PC-3 (cell line): ENCODE measurements at regions not wholly inside any gene's neighbourhood (a gene's known extent, or its start where the extent isn't known, plus 50 kb on each side); places are given as distances from the start of the nearest gene placed in this dataset.

Experiments
- ATAC-seq: fragments of 200-7000 bp; cut with Tn5 transposase; 2 replicates; pipeline ENCODE4 v1.9.1; 2020; ENCODE audit warnings: mild to moderate bottlenecking, moderate library complexity
- BruUV-seq: library from RNA; stranded (reverse); fragments of 400-500 nt; replicated peaks from 2 replicates; lab custom pipeline; 2021; lab: Mats Ljungman, UMichigan
- CTCF ChIA-PET: fragments of 300-600 bp; sonication (Branson Sonifier 250); formaldehyde crosslinking; loops from one replicate; lab custom pipeline; 2022; ENCODE audit warnings: antibody characterized with exemption; lab: Charles Lee
- POLR2A ChIA-PET: fragments of 300-600 bp; sonication (Branson Sonifier 250); formaldehyde crosslinking; loops from one replicate; lab custom pipeline; 2022; ENCODE audit warnings: antibody characterized with exemption; ENCODE audit not compliant: unreplicated experiment; lab: Charles Lee
- DNase-seq: peaks from one replicate; pipeline ENCODE4 v3.0.0-alpha.2; 2015
- H2AFZ ChIP-seq: fragments of 300-600 bp; sonication (generic); 2 replicates; pipeline ENCODE4 v1.6.0; 2016; ENCODE audit warnings: antibody characterized with exemption, low read length
- H3F3A ChIP-seq: fragments of 300-600 bp; sonication (generic); one replicate; pipeline ENCODE4 v1.6.0; 2017; ENCODE audit warnings: antibody characterized with exemption, low read length, control low read depth, mild to moderate bottlenecking; ENCODE audit not compliant: unreplicated experiment
- H3K27ac ChIP-seq: fragments of 300-600 bp; sonication (generic); 2 replicates; pipeline ENCODE4 v1.5.1; 2016; ENCODE audit warnings: mild to moderate bottlenecking, low read length
- H3K27me3 ChIP-seq: fragments of 300-600 bp; sonication (generic); 2 replicates; pipeline ENCODE4 v1.6.1; 2016; ENCODE audit warnings: low read length, mixed read lengths
- H3K36me3 ChIP-seq: fragments of 300-600 bp; sonication (generic); 2 replicates; pipeline ENCODE4 v1.6.1; 2016; ENCODE audit warnings: low read depth, mixed run types, low read length, mixed read lengths
- H3K4me1 ChIP-seq: fragments of 300-600 bp; sonication (generic); 2 replicates; pipeline ENCODE4 v1.5.1; 2016; ENCODE audit warnings: low read length; ENCODE audit not compliant: insufficient read depth
- H3K4me2 ChIP-seq: fragments of 300-600 bp; sonication (generic); 2 replicates; pipeline ENCODE4 v1.6.0; 2016; ENCODE audit warnings: low read length
- H3K4me3 ChIP-seq: fragments of 300-600 bp; sonication (generic); 2 replicates; pipeline ENCODE4 v1.5.1; 2016; ENCODE audit warnings: mild to moderate bottlenecking, low read length, mixed read lengths
- H3K79me2 ChIP-seq: fragments of 300-600 bp; sonication (generic); 2 replicates; pipeline ENCODE4 v1.6.1; 2017; ENCODE audit warnings: low read length, mixed read lengths
- H3K9ac ChIP-seq: fragments of 300-600 bp; sonication (generic); 2 replicates; pipeline ENCODE4 v1.6.0; 2016; ENCODE audit warnings: mild to moderate bottlenecking, low read length
- H3K9me2 ChIP-seq: fragments of 300-600 bp; sonication (generic); replicated peaks from 2 replicates; pipeline ENCODE4 v1.6.1; 2016; ENCODE audit warnings: mixed run types, low read length, mixed read lengths
- H3K9me3 ChIP-seq: fragments of 300-600 bp; sonication (generic); 2 replicates; pipeline ENCODE4 v1.6.1; 2016; ENCODE audit warnings: low read length, mixed read lengths
- H4K20me1 ChIP-seq: fragments of 300-600 bp; sonication (generic); 2 replicates; pipeline ENCODE4 v1.6.1; 2016; ENCODE audit warnings: low read length, mixed read lengths
- EZH2 ChIP-seq: fragments of 300-600 bp; sonication (generic); IDR thresholded peaks from one replicate; pipeline ENCODE4 v1.6.1; 2017; ENCODE audit warnings: antibody characterized with exemption, mild to moderate bottlenecking, low read length; ENCODE audit not compliant: unreplicated experiment
- EZH2phosphoT487 ChIP-seq: fragments of 300-600 bp; sonication (generic); IDR thresholded peaks from 2 replicates; pipeline ENCODE4 v1.6.1; 2018; ENCODE audit warnings: mild to moderate bottlenecking, antibody characterized with exemption, low read length, borderline replicate concordance
- intact Hi-C: fragments of 100-400 bp; cut with micrococcal nuclease; formaldehyde crosslinking; loops from 2 replicates; pipeline ENCODE4 v1.9.0; 2023
- TF ChIP-seq, protein P1 (sequence below): fragments of 300-600 bp; sonication (generic); conservative IDR thresholded peaks from 2 replicates; pipeline ENCODE4 v1.5.1; 2017; ENCODE audit warnings: antibody characterized with exemption, low read depth, mild to moderate bottlenecking, low read length

DNA sequence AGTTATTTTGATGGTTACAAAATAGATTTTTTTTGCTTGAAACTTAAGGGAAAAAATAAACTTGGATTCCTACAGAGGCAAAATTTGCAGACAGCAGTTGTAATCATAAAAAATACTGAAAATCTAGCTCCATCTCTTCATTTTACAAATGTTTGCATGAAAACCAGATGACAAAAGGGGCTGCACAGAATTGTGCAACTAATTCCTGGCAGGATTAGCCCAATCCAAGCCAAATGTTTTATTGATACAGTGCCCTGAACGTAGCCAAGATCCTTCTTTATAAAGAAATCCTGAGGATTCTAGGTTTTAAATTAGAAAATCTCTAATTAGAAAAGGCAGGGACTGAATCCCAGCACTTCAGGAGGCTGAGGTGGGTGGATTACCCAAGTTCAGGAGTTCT, 356.4 kb upstream of the SEL1L start:
- TF ChIP-seq, protein P1, sequence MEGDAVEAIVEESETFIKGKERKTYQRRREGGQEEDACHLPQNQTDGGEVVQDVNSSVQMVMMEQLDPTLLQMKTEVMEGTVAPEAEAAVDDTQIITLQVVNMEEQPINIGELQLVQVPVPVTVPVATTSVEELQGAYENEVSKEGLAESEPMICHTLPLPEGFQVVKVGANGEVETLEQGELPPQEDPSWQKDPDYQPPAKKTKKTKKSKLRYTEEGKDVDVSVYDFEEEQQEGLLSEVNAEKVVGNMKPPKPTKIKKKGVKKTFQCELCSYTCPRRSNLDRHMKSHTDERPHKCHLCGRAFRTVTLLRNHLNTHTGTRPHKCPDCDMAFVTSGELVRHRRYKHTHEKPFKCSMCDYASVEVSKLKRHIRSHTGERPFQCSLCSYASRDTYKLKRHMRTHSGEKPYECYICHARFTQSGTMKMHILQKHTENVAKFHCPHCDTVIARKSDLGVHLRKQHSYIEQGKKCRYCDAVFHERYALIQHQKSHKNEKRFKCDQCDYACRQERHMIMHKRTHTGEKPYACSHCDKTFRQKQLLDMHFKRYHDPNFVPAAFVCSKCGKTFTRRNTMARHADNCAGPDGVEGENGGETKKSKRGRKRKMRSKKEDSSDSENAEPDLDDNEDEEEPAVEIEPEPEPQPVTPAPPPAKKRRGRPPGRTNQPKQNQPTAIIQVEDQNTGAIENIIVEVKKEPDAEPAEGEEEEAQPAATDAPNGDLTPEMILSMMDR: no peak
- no peak for TF ChIP-seq EZH2
- no peak for TF ChIP-seq EZH2phosphoT487
- no peak overlapping the region for H3K9ac ChIP-seq
- H3K36me3 ChIP-seq: no peaks in the 10 kb centered on the region
- no peaks in the 10 kb centered on the region for H4K20me1 ChIP-seq
- ChIA-PET POLR2A (no interaction called here), CTCF (interaction anchor here (0.6 kb wide), 1 partner anchor 973 kb away, joined by 4 read pairs; no protein-coding TSS in a partner anchor)
- H3K4me3 ChIP-seq: no peak overlapping the region
- no peak overlapping the region for H3K27ac ChIP-seq
- H3K9me2 ChIP-seq: no peaks in the 10 kb centered on the region
- no peaks in the 10 kb centered on the region for H3K79me2 ChIP-seq
- ATAC-seq (no peak), DNase-seq (no peak)
- H3K4me2 ChIP-seq: no peak overlapping the region
- H3K4me1 ChIP-seq: no peaks in the 10 kb centered on the region
- intact Hi-C loops: no loop called here
- no TSS peak for BruUV-seq
- no peaks in the 10 kb centered on the region for H3F3A ChIP-seq
- no peak overlapping the region for H2AFZ ChIP-seq
- H3K27me3 ChIP-seq: no peaks in the 10 kb centered on the region
- peaks cover 17% of the 10 kb centered on the region; the same call in 1 of the 2 replicates for H3K9me3 ChIP-seq

DNA sequence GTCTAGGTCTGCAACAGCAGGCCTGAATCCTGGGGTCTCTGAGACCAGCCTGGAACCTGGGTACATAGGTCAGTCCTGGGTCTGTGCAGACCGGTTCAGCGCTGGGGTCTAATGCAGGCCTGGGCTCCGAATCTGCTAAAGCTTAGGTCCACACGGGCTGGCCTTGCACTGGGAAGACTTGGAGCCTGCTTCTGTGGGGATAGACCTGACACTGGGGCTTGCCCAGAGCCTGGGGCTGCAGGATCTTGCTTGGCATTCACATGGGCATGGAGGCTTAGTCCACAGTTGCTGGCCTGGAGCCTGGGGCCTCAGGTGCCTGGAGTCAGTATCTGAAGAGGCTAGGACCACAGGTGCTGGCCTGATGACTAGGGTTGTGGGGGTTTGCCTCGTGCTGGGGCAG, 369.8 kb upstream of the SEL1L start:
- no peak for TF ChIP-seq EZH2phosphoT487
- Histone ChIP-seq H3K36me3 (no peaks in the 10 kb centered on the region), H3K9me2 (no peaks in the 10 kb centered on the region), H3K9me3 (peaks cover 11% of the 10 kb centered on the region; the same call in 1 of the 2 replicates), H3K4me2 (no peak overlapping the region), H4K20me1 (no peaks in the 10 kb centered on the region), H2AFZ (no peak overlapping the region), H3K4me1 (no peaks in the 10 kb centered on the region), H3K27me3 (no peaks in the 10 kb centered on the region), H3K4me3 (no peak overlapping the region), H3F3A (no peaks in the 10 kb centered on the region), H3K27ac (no peak overlapping the region), H3K79me2 (no peaks in the 10 kb centered on the region), H3K9ac (no peak overlapping the region)
- DNase-seq: no peak
- no TSS peak for BruUV-seq
- CTCF ChIA-PET: no interaction called here
- no peak for ATAC-seq
- intact Hi-C loops: no loop called here
- POLR2A ChIA-PET: no interaction called here

DNA sequence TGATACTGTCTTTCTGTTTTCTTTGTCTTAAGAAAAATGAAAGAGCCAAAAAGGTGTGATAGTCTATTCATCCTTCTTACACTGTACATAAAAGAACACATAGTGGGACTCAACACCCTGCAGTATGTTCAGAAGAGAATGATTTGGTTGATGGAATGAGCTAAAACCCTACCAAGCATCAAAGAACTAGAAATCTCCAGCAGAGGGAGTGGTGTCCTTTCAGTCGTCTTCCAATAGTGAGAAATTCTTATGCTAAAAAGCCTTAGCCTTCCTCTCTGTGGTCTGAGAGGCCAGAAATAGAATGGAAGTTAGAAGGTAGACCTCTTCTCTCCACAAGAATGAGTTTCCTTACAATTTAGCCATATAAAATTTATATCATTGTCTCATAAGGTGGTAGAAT, 393.4 kb upstream of the SEL1L start:
- Histone ChIP-seq H3K4me2 (no peak overlapping the region), H3K79me2 (no peaks in the 10 kb centered on the region), H3K9me2 (no peaks in the 10 kb centered on the region), H3K4me1 (no peaks in the 10 kb centered on the region), H3K36me3 (no peaks in the 10 kb centered on the region), H3F3A (no peaks in the 10 kb centered on the region), H3K4me3 (no peak overlapping the region), H3K9me3 (peaks cover 14% of the 10 kb centered on the region; the same call in 1 of the 2 replicates), H2AFZ (no peak overlapping the region), H4K20me1 (no peaks in the 10 kb centered on the region), H3K9ac (no peak overlapping the region), H3K27me3 (no peaks in the 10 kb centered on the region), H3K27ac (no peak overlapping the region)
- ChIA-PET POLR2A (no interaction called here), CTCF (interaction anchor here (0.6 kb wide), 1 partner anchor 13 kb away, joined by 4 read pairs; no protein-coding TSS in a partner anchor)
- DNase-seq (no peak), ATAC-seq (no peak)
- TF ChIP-seq EZH2phosphoT487 (no peak), EZH2 (no peak)
- TF ChIP-seq, protein P1: no peak
- no TSS peak for BruUV-seq
- intact Hi-C loops: no loop called here
